ENCODE measurements at regions not wholly inside any gene's neighbourhood (a gene's known extent, or its start where the extent isn't known, plus 50 kb on each side); places are given as distances from the start of the nearest gene placed in this dataset.
"Not testable (repeated sequence)": the region's sequence is repeated elsewhere in the genome, so short reads cannot be mapped to it uniquely, and the experiment has no call there.

GRCh38 chr4:3601992-3602391 is 69.8 kb upstream of the LRPAP1 start:
- intact Hi-C loops (cut with micrococcal nuclease; ENCODE audit: unreplicated experiment): no loop called here
- Histone ChIP-seq H3K4me1 (no peaks in the 10 kb centered on the region), H3K27me3 (replicated peaks; ENCODE audit: control insufficient read depth, insufficient read depth, low read length) (no peaks in the 10 kb centered on the region), H3K36me3 (ENCODE audit: control insufficient read depth, insufficient read depth, low read length) (no peaks in the 10 kb centered on the region), H3K9me3 (no peaks in the 10 kb centered on the region), H3K4me3 (ENCODE audit: low read depth, low read length) (no peak overlapping the region)
- Mint-ChIP-seq H3K4me1 (ENCODE audit: low read depth, unreplicated experiment) (no peaks in the 10 kb centered on the region), H3K36me3 (ENCODE audit: insufficient read depth, unreplicated experiment) (no peaks in the 10 kb centered on the region), H3K27me3 (ENCODE audit: insufficient read depth, unreplicated experiment) (no peaks in the 10 kb centered on the region), H3K9me3 (ENCODE audit: unreplicated experiment) (no peaks in the 10 kb centered on the region), H3K27ac (ENCODE audit: unreplicated experiment) (no peak overlapping the region), H3K4me3 (ENCODE audit: unreplicated experiment) (no peak overlapping the region)
- ChIA-PET CTCF (no interaction called here), POLR2A (no interaction called here)
- TF ChIP-seq, protein P1, sequence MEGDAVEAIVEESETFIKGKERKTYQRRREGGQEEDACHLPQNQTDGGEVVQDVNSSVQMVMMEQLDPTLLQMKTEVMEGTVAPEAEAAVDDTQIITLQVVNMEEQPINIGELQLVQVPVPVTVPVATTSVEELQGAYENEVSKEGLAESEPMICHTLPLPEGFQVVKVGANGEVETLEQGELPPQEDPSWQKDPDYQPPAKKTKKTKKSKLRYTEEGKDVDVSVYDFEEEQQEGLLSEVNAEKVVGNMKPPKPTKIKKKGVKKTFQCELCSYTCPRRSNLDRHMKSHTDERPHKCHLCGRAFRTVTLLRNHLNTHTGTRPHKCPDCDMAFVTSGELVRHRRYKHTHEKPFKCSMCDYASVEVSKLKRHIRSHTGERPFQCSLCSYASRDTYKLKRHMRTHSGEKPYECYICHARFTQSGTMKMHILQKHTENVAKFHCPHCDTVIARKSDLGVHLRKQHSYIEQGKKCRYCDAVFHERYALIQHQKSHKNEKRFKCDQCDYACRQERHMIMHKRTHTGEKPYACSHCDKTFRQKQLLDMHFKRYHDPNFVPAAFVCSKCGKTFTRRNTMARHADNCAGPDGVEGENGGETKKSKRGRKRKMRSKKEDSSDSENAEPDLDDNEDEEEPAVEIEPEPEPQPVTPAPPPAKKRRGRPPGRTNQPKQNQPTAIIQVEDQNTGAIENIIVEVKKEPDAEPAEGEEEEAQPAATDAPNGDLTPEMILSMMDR (IDR thresholded peaks at IDR 0.05; ENCODE audit: insufficient read depth in 1 of 2, low read depth in 1 of 2, low read length in 1 of 2, severe bottlenecking in 1 of 2, unreplicated experiment in 1 of 2): no peak
- no TSS peak for BruUV-seq (replicated peaks)
- no peak for DNase-seq

- H3K27ac Mint-ChIP-seq (ENCODE audit: unreplicated experiment); H3K36me3 Mint-ChIP-seq (ENCODE audit: insufficient read depth, unreplicated experiment); DNase-seq; intact Hi-C loops (cut with micrococcal nuclease; ENCODE audit: unreplicated experiment); H3K27me3 Mint-ChIP-seq (ENCODE audit: insufficient read depth, unreplicated experiment); H3K9me3 ChIP-seq; H3K9me3 Mint-ChIP-seq (ENCODE audit: unreplicated experiment); H3K4me1 ChIP-seq; CTCF ChIA-PET; H3K27me3 ChIP-seq (replicated peaks; ENCODE audit: control insufficient read depth, insufficient read depth, low read length); H3K36me3 ChIP-seq (ENCODE audit: control insufficient read depth, insufficient read depth, low read length); BruUV-seq (replicated peaks); POLR2A ChIA-PET; H3K4me3 ChIP-seq (ENCODE audit: low read depth, low read length); H3K4me3 Mint-ChIP-seq (ENCODE audit: unreplicated experiment); H3K4me1 Mint-ChIP-seq (ENCODE audit: low read depth, unreplicated experiment): not testable (repeated sequence)
These were observed 69.0 kb upstream of the LRPAP1 start for GRCh38 chr4:3601108-3601690.

- no peaks in the 10 kb centered on the region for H3K27me3 ChIP-seq (replicated peaks; ENCODE audit: control insufficient read depth, insufficient read depth, low read length)
- POLR2A ChIA-PET: no interaction called here
- TF ChIP-seq, protein P1 (IDR thresholded peaks at IDR 0.05; ENCODE audit: insufficient read depth in 1 of 2, low read depth in 1 of 2, low read length in 1 of 2, severe bottlenecking in 1 of 2, unreplicated experiment in 1 of 2): no peak
- CTCF ChIA-PET: no interaction called here
- no peaks in the 10 kb centered on the region for H3K4me1 ChIP-seq
- no peaks in the 10 kb centered on the region for H3K4me1 Mint-ChIP-seq (ENCODE audit: low read depth, unreplicated experiment)
- no peaks in the 10 kb centered on the region for H3K36me3 ChIP-seq (ENCODE audit: control insufficient read depth, insufficient read depth, low read length)
- no peak overlapping the region for H3K4me3 Mint-ChIP-seq (ENCODE audit: unreplicated experiment)
- BruUV-seq (replicated peaks): no TSS peak
- no peaks in the 10 kb centered on the region for H3K27me3 Mint-ChIP-seq (ENCODE audit: insufficient read depth, unreplicated experiment)
- no peaks in the 10 kb centered on the region for H3K9me3 ChIP-seq
- intact Hi-C loops (cut with micrococcal nuclease; ENCODE audit: unreplicated experiment): no loop called here
- H3K9me3 Mint-ChIP-seq (ENCODE audit: unreplicated experiment): no peaks in the 10 kb centered on the region
- H3K4me3 ChIP-seq (ENCODE audit: low read depth, low read length): no peak overlapping the region
- H3K27ac Mint-ChIP-seq (ENCODE audit: unreplicated experiment): no peak overlapping the region
- H3K36me3 Mint-ChIP-seq (ENCODE audit: insufficient read depth, unreplicated experiment): no peaks in the 10 kb centered on the region
- no peak for DNase-seq
These were observed 67.7 kb upstream of the LRPAP1 start for GRCh38 chr4:3599951-3600350.

DNA sequence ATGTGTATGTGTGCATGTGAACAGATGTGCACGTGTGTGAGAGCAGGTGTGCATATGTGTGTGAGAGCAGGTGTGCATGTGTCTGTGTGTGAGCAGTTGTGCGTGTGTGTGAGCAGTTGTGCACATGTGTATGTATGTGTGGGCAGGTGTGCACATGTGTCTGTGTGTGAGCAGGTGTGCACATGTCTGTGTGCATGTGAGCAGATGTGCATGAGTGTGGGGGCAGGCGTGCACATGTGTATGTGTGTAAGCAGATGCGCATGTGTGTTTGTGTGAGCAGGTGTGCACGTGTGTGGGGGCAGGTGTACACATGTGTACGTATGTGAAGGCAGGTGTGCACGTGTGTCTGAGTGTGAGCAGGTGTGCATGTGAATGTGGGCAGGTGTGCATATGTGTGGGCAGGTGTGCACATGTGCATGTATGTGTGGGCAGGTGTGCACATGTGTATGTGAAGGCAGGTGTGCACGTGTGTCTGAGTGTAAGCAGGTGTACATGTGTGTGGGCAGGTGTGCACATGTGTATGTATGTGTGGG is 66.5 kb upstream of the LRPAP1 start:
- no peaks in the 10 kb centered on the region for H3K4me1 ChIP-seq
- ChIA-PET POLR2A (no interaction called here), CTCF (no interaction called here)
- BruUV-seq (replicated peaks): no TSS peak
- Mint-ChIP-seq H3K9me3 (ENCODE audit: unreplicated experiment) (no peaks in the 10 kb centered on the region), H3K27me3 (ENCODE audit: insufficient read depth, unreplicated experiment) (no peaks in the 10 kb centered on the region), H3K4me1 (ENCODE audit: low read depth, unreplicated experiment) (no peaks in the 10 kb centered on the region), H3K4me3 (ENCODE audit: unreplicated experiment) (no peak overlapping the region), H3K36me3 (ENCODE audit: insufficient read depth, unreplicated experiment) (no peaks in the 10 kb centered on the region), H3K27ac (ENCODE audit: unreplicated experiment) (no peak overlapping the region)
- TF ChIP-seq, protein P1 (IDR thresholded peaks at IDR 0.05; ENCODE audit: insufficient read depth in 1 of 2, low read depth in 1 of 2, low read length in 1 of 2, severe bottlenecking in 1 of 2, unreplicated experiment in 1 of 2): no peak
- H3K36me3 ChIP-seq (ENCODE audit: control insufficient read depth, insufficient read depth, low read length): no peaks in the 10 kb centered on the region
- no peak overlapping the region for H3K4me3 ChIP-seq (ENCODE audit: low read depth, low read length)
- H3K27me3 ChIP-seq (replicated peaks; ENCODE audit: control insufficient read depth, insufficient read depth, low read length): no peaks in the 10 kb centered on the region
- no peak for DNase-seq
- intact Hi-C loops (cut with micrococcal nuclease; ENCODE audit: unreplicated experiment): no loop called here
- H3K9me3 ChIP-seq: no peaks in the 10 kb centered on the region

DNA sequence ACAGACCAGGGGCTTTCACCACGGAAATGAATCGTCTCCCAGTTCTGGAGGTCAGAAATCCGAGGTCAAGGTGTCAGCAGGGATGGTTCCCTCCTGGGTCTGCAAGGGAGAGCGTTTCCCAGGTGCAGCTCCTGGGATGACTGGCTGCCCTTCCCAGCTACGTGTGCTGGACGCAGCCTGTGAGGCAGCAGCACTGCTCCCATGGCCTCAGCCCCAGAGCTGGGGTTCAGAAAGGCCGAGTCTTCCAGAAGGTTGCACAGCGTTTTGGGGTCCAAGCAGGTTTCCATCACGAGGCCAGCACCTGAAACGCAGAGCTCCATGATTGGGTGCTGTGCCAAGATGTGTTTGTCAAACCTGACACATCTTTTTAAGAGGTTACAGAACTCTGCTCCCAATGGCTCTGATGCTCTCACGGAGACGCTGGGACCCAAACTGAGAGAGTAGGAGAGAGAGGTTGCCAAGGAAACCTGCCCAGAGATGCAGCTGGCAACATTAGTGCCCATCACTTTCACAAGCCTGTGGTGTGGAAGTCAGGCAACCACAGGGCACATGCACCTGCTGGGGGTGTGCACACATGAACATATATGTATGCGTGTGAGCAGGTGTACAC is 65.8 kb upstream of the LRPAP1 start:
- intact Hi-C loops (cut with micrococcal nuclease; ENCODE audit: unreplicated experiment); H3K9me3 Mint-ChIP-seq (ENCODE audit: unreplicated experiment); BruUV-seq (replicated peaks); DNase-seq; H3K4me3 ChIP-seq (ENCODE audit: low read depth, low read length); H3K27ac Mint-ChIP-seq (ENCODE audit: unreplicated experiment); H3K4me3 Mint-ChIP-seq (ENCODE audit: unreplicated experiment); H3K4me1 ChIP-seq; POLR2A ChIA-PET; H3K9me3 ChIP-seq; H3K27me3 Mint-ChIP-seq (ENCODE audit: insufficient read depth, unreplicated experiment); H3K36me3 ChIP-seq (ENCODE audit: control insufficient read depth, insufficient read depth, low read length); CTCF ChIA-PET; H3K27me3 ChIP-seq (replicated peaks; ENCODE audit: control insufficient read depth, insufficient read depth, low read length); H3K4me1 Mint-ChIP-seq (ENCODE audit: low read depth, unreplicated experiment); H3K36me3 Mint-ChIP-seq (ENCODE audit: insufficient read depth, unreplicated experiment): not testable (repeated sequence)
